HG03060 (cell line): ENCODE measurements at regions not wholly inside any gene's neighbourhood (a gene's known extent, or its start where the extent isn't known, plus 50 kb on each side); places are given as distances from the start of the nearest gene placed in this dataset.

ENCODE experiments used
- ATAC-seq: cut with Tn5 transposase; IDR thresholded peaks from one replicate; pipeline ENCODE4 v1.9.1; 2021; ENCODE audit warnings: low read depth, moderate number of reproducible peaks; ENCODE audit not compliant: unreplicated experiment

DNA sequence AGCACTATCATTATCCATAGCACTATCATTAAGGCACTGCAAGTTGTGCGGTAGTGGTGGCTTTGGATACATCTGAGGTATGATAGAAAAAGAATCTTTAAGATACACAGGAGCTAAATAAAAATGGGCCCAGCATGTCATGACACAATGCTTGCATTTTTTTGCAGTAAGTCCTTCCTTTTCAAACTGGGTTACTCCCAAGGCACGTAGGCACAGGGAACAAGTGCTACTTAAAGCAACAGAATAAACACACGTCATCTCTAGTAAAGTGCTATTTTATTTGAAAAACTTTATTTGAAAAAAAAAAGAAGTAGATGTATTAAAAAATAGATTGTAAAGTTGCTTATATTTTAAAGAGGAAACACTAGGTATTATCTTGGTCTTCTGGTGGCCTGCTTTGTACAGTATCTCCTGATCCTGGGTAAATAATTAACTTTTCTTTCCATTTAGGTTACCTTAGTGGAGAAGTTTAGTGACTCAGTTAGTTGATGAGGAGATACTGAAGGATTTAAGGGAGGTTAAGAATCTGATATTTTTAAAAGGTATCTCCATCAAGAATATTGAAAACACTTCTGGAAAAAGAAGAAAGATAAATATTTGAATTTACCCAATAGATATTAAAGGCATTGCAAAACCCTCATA, 129.6 kb downstream of the EDN1 start:
- ATAC-seq, result no peak

DNA sequence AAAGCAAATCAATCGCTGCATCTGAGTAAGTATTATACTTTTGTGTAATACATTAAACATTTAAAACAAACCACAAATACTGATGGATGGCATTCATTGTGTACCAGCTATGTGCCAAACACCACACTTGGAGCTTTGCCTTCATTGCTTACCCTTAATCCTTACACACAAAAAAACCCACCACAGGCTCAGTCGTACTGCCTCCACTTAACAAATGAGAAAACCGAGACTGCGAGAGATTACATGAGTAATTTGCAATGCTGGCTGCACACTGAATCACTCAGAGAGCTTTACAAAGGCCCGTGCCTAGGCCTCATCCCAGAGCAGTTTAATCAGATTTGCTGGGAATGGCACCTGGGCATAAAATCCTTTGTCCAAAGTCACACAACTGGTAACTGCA, 130.5 kb downstream of the EDN1 start:
- no peak for ATAC-seq

DNA sequence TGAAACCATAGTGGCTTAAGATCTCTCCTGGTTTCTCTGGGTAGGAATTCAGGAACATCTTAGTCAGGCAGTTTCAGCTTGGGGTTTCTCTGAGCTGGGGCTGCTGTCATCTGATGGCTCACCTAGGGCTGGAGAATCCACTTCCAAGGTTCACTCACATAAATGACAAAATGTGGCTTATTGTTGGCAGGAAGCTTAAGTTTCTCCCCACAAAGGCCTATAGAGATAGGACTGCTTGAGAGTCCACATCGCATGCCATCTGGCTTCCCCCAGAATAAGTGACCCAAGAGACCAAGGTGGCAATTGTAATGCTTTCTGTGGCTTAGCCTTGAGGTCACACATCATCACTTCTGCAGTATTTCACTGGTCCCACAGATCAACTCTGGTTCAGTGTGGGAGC, 131.4 kb downstream of the EDN1 start:
- no peak for ATAC-seq

DNA sequence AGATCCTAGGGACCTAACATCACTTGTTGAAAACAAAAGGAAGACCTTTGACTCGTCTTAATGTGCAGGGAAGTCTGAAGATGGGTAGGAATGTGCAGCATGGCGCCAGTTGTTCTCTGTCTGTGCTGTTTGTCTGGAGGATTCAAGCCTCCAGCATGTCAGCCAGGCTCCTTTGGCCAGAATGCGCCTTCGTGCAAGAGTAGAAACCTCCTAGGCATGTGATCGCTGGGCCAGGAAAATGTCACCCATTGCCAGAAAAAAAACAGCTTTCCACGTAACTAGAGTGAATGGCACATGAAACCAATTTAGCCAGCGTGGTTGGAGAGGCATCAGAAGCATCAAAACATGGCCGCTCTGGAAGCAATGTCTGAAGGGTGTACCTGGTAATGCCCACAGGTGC, 132.7 kb downstream of the EDN1 start:
- ATAC-seq, result no peak

DNA sequence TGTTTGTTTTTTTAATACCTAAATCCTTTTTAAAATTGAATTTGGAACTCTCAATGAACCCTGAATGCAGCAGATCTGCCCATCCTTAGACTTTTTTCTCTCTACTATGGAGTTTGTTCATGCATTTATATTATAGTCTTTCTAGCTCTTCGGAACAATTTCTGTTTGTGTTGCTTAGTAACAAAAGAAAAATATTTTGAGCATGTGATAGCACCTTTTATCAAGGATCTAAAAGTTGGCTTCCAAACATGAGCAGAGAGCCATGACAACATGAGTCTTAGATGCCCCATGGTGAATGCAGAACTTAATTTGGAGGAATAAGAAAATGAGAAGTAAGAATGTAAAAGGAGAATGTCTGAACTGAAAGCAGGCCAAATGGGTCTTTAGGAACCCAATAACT, 133.7 kb downstream of the EDN1 start:
- ATAC-seq, result no peak

DNA sequence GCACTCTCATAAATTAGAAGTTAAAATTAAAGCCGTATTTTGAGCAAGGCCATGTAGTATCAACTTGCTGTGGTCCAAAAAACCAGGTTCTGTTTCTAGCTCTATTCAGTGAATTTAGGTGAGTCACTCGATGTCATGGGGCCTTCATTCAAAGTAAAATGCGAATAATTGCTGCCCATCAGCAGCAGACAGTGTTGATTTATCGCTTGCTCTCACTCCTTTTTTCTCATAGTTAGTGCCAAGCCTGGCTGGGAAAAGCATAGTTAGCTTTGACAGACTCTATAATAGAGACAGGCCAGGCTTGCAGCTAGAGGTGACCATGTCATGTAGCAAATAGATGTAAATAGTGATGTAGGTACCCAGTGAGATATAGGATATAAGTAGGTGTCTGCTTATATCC, 136.0 kb downstream of the EDN1 start:
- no peak for ATAC-seq

DNA sequence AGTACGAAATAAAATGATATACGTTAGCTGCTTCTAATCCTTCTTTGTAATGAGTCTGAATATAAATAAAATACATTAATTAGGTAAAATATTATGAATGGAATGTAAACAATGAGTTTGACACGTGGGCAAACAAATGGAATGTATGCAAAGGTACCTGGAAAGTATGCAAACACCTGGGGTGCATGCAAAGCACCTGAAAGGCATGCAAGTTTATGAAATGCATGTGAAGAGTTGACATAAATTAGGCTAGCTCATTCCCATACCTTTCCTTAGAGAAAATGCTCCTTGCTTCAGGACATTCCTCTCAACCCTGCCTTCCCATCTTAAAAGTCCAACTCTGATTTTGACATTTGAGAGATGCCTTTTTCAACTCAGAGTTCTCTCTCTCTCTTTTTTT, 140.9 kb downstream of the EDN1 start:
- no peak for ATAC-seq

- no peak for ATAC-seq
These were observed 146.1 kb downstream of the EDN1 start for GRCh38 chr6:12436224-12436623.

DNA sequence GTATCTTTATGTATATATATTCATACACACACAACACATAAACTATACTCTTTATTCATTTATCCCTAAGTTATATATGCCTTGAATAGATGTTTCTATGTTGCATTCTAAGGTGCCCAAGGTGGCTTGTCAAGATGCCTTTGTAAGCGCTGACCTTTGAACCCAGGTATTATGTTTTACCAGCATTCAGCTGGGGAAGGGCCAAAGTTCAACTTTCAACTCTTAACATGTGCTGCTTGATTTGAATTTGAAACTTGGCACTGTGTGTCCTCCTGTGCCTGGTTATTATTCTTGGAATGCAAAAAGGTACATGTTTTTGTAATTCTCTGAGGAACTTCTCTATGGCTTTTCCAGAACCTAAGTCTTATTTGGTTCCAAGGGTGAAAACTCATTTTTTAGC, 146.5 kb downstream of the EDN1 start:
- no peak for ATAC-seq

- ATAC-seq, result no peak
These were observed 149.1 kb downstream of the EDN1 start for GRCh38 chr6:12439296-12439695.

DNA sequence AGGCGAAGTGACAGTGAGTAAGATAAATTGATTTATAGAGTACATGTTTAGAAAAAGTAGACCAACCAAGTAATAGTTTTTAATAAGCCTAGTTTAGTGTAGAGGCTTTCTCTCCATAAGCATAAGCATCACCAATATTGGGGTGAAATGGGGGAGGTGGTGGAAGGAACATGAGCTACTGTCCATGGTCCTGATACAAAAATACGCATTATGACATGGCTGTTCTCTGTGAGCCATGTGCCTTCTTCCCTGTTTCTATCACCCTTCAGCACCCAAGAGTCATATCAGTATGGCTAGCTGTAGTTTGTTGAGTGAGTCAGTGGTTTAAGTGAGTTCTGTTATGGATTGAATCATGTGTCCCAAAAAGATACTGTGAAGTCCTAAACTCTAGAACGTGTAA, 150.8 kb downstream of the EDN1 start:
- no peak for ATAC-seq

DNA sequence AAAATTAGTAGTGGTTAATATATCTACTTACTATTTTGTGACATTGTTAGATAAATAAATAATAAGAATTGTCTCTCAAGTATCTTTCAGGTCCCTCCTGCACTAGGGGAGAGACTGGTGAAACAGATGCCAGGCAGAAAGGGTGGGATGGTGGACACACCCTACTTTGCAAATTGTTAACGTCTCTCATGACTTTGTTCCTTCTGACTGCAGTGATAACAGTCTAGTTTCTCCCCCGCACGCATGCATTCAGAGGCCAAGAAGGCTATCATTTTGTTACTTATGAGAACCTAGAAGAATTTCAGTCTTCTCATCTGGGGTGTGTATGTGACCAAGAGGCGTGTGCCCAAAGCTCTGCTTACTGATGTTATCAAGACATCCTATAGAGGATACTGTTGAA, 152.3 kb downstream of the EDN1 start:
- no peak for ATAC-seq

DNA sequence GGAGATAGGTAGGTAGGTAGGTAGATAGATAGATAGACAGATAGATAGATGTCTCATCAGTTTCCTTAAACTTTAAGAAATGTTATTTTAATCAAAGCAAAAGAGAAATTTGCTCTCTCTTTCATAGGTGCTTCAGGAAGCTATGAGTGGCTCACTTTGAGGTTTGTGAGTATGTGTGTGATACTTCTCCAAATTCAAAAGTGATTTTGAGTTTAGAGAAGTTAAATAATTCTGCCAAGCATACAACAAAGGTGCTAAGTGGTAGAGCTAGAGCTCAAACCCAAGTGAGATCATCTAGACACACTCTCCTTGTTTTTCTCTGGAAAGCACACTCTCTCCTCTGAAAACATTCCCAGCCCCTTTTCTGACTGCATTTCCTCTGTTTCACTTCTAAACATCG, 156.2 kb downstream of the EDN1 start:
- no peak for ATAC-seq

- no peak for ATAC-seq
These were observed 159.3 kb downstream of the EDN1 start for GRCh38 chr6:12449447-12449846.

- no peak for ATAC-seq
These were observed 160.3 kb downstream of the EDN1 start for GRCh38 chr6:12450467-12450866.

DNA sequence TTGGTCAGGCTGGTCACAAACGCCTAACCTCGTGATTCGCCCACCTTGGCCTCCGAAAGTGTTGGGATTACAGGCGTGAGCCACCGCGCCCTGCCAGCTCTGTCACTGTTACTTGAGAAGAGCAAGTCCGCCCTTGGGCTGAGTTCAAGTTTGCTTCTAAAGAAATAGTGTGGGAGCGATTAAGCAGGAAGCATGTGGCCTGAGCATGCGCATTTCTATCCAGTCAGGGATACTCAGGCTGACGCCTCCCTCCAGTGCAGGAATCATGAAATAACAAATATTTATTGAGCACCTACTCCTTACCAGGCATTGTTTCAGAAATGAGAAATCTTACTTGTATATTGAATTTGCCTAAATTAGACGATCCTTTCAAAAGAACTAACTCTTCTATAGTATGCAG, 166.2 kb downstream of the EDN1 start:
- no peak for ATAC-seq

DNA sequence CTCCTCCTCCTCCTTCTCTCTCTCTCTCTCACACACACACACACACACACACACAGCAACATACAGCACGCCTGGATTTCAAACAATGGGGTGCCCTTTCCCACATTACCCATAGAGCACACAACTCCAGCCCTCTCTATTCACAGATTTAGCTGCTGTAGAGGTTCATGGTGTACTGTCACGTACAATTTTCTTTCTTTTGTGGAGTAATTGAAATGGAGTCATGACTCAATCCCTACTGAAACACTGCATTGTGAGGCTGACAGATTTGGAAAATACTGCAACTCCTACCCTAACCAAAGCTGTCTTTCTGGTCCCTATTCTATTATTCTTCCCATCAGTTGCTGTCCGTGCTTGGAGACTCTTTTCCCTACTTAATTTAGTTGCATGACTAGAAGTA, 166.9 kb downstream of the EDN1 start:
- ATAC-seq, result no peak

DNA sequence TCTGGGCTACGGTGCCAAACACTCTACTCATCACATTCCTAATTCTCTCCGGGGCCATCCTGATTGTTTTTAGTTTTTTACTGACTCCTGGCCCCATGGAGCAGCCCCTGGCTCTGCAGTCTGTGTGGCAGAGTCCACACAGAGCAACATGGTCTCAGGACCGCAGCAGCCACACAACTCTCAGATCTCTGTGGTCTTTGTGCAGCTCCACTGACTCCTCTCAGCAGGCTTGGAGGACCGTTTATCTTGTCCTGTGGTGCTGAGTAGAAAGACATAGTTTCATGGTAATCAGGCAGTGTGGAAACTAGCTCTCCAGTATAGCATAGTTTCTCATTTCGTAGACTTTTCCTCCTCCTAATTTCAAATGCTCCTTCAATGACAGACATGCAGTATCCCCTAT, 168.4 kb downstream of the EDN1 start:
- no peak for ATAC-seq

DNA sequence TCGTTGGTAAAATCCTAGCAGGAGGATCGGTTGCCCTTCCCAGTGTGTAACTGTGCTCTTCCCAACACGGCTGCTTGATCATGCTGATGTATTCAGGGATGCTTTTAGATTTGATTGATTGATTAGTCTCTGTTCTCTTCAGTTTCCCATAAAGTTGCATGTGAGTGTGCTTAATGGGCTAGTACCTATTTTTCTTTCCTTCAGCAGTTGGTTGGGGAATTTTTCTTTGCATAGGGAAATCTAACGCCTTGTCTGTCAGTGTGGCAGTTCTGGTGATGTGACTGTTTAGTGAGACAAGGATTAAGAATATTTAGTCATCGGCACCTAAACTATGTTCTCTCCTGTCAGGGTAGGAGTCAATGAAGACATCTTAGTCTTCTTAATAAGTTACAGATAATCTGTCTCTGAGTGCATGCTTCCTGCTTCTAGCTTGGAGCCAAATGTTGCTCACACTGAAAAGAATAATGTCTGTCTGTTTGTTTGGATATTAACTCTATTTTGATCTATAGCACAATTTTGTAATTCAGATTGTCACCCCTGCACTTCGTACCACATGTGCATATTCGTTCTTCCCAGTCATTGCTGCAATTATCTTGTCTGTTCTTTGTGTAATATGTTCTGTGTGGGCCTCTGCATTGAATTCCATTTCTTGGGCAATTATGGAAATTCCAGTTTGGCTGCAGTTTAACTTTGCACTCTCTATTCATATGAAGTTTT, 169.9 kb downstream of the EDN1 start:
- no peak for ATAC-seq

DNA sequence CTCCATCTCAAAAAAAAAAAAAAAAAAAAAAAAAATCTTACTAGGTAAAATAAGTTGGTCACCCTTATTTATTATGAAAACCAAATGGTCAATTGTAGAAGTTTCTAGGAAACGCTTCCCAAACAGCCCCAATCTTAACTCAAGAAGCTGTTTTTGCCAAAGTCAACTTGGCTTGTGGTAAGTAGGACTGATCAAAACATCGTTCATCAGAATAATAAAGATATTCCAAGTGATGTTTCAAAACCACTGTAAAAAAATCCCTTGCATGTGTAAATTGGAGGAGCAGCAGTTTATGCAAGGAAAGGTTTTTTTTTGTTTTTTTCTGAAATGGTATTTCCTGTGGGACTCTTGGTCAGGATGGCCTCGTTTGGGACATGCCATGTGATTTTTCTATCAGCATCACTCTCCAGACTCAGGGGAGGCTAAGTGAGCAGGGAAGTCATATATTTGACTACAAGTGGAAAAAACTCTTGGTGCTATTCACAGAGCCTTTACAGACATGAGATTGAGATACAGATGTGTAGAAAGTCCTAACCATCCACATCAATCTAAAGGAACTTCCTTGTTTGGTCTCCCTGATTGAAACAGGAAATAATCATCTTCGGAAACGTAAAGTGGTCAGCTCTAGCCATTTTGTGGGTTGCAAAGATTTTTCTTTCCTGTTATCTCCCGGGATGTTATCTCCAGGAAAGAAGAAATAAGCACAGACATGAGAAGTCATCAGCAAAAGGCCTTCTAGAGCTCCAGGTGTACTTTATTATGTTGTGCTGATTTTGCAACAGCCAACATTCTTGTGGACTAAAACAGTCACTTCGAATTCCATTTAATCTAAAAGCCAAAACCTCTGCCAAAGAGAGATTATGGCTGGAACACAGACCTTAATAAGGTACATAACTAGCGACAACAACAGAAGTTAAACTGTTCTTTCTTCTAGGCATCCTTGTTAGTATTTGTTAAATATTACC, 177.8 kb downstream of the EDN1 start:
- no peak for ATAC-seq

GRCh38 chr6:12472601-12473038, 182.5 kb downstream of the EDN1 start:
- no peak for ATAC-seq
